ENCODE measurements at regions not wholly inside any gene's neighbourhood (a gene's known extent, or its start where the extent isn't known, plus 50 kb on each side); places are given as distances from the start of the nearest gene placed in this dataset.

- H3K9ac ChIP-seq (ENCODE audit: low read depth, low read length): no peak overlapping the region
- H3K36me3 ChIP-seq (ENCODE audit: insufficient read depth, low read length): no peaks in the 10 kb centered on the region
- H3K4me2 ChIP-seq (ENCODE audit: low read length): no peak overlapping the region
- no peaks in the 10 kb centered on the region for H3K9me3 ChIP-seq (replicated peaks; ENCODE audit: low read length)
- no peaks in the 10 kb centered on the region for H3K4me1 ChIP-seq (ENCODE audit: control insufficient read depth, insufficient read depth, low read length)
- H3K4me3 ChIP-seq (ENCODE audit: low read length): no peak overlapping the region
- peaks cover 20% of the 10 kb centered on the region for H3K27me3 ChIP-seq (ENCODE audit: control insufficient read depth, insufficient read depth, low read length)
Measured at GRCh38 chr20:1718604-1719384, 61.2 kb upstream of the SIRPG start.

DNA sequence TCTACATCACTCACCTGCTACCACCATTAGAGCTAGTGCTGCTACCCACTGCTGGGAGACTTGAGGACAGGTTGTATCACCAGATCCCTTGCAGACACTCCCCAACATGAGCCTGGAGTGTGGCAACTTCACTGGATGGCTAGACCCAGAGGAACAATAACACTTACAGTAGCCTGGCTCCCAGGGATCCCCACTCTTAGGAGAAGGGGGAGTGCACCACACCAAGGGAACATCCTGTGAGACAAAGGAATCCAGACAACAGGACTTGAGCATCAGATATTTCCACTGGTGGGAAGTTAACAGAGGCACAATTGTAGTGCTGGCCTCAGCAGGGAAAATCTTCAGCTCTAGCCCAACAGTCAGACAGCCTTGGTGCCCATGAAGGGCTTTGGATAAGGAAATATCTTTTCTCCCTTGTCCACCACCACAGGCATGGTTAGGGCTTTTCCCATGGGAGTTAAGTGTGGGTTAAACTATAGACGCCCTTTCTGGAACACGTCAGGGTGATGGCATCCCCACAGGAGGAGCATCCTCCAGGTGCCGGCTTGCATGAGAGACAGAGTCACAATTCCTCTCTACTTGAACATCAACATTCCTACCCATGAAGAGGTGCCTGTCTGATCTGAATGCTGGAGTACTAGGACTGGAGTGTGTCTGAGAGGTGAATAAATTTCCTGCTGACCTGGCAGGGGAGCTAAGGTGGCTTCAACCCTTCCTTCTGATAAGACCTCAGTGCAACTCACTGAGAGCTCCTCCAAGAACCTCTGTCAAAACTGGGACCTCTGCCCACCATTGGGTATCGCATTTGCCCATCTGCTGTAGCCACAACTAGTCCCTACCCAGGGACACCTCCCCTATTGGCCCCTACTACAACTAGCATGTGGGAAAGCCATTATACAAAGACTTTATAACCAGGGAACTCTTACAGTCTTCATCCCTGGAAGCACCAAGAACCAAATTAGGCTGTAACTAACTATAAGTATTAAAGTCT, 55.4 kb upstream of the SIRPG start:
- no peaks in the 10 kb centered on the region for H3K36me3 ChIP-seq (ENCODE audit: insufficient read depth, low read length)
- H3K4me1 ChIP-seq (ENCODE audit: control insufficient read depth, insufficient read depth, low read length): no peaks in the 10 kb centered on the region
- H3K4me2 ChIP-seq (ENCODE audit: low read length): no peak overlapping the region
- no peaks in the 10 kb centered on the region for H3K9me3 ChIP-seq (replicated peaks; ENCODE audit: low read length)
- H3K27me3 ChIP-seq (ENCODE audit: control insufficient read depth, insufficient read depth, low read length): peaks cover 29% of the 10 kb centered on the region
- no peak overlapping the region for H3K9ac ChIP-seq (ENCODE audit: low read depth, low read length)
- H3K4me3 ChIP-seq (ENCODE audit: low read length): no peak overlapping the region

DNA sequence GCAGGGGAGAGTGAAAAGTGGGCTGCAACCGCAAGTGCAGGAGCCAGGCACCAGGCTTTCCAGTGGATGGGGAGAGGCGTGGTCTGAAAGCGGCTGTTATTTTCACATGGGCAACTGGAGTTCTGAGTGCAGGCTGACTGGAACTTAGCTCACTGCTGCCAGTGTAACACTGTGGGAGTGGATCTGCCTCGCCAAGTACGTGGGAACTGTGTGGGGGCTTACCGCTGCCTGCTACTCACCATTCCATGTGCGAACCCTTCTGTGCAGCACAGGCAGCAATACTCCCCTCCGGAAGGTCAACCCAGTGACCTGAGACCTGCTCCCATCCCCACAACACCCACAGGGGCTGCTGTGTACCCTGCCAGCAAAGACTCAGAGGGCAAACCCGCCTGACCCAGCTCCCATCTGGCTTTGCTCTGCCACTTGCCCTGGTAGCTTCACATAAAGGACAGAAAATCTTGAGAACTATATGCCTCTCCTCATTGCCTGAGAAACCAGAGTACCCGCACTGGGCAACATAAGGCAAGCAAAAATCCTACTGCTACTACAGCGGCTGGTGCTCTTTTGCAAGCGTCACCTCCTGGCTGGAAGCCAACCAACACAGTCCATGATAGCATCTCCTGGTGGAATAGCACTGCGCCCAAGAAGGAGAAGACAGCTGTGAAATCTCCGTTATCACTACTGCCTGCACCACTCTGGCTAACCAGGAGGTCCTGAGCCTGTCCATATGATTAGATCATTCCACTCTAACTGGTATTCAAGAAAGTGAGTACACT, 54.4 kb upstream of the SIRPG start:
- Histone ChIP-seq H3K9ac (ENCODE audit: low read depth, low read length) (no peak overlapping the region), H3K4me2 (ENCODE audit: low read length) (no peak overlapping the region), H3K27me3 (ENCODE audit: control insufficient read depth, insufficient read depth, low read length) (peaks cover 26% of the 10 kb centered on the region), H3K4me1 (ENCODE audit: control insufficient read depth, insufficient read depth, low read length) (no peaks in the 10 kb centered on the region), H3K4me3 (ENCODE audit: low read length) (no peak overlapping the region), H3K9me3 (replicated peaks; ENCODE audit: low read length) (no peaks in the 10 kb centered on the region), H3K36me3 (ENCODE audit: insufficient read depth, low read length) (no peaks in the 10 kb centered on the region)

DNA sequence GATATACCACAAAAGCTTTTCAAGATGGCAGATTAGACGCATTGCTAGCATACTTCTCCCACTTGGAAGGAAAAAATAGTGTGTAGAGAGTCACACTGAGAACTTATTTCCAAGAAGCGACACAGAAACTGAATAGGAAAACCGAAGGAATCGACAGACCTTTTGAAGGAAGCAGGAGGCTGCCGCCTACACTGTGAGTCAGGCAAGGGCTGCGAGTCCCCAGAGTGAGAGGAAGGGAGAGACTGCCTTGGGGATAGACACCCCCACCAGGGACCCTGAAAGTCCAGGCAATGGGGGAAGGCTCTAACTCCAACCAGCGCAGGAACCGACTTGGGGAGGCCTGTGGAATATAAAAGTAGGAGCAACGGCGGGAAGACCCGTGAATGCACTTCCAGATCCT, 53.7 kb upstream of the SIRPG start:
- Histone ChIP-seq H3K9me3 (replicated peaks; ENCODE audit: low read length) (no peaks in the 10 kb centered on the region), H3K9ac (ENCODE audit: low read depth, low read length) (no peak overlapping the region), H3K4me2 (ENCODE audit: low read length) (no peak overlapping the region), H3K4me1 (ENCODE audit: control insufficient read depth, insufficient read depth, low read length) (no peaks in the 10 kb centered on the region), H3K27me3 (ENCODE audit: control insufficient read depth, insufficient read depth, low read length) (peaks cover 23% of the 10 kb centered on the region), H3K4me3 (ENCODE audit: low read length) (no peak overlapping the region), H3K36me3 (ENCODE audit: insufficient read depth, low read length) (no peaks in the 10 kb centered on the region)

GRCh38 chr20:1710484-1710883, 52.9 kb upstream of the SIRPG start:
- no peaks in the 10 kb centered on the region for H3K9me3 ChIP-seq (replicated peaks; ENCODE audit: low read length)
- H3K27me3 ChIP-seq (ENCODE audit: control insufficient read depth, insufficient read depth, low read length): peaks cover 23% of the 10 kb centered on the region
- no peak overlapping the region for H3K9ac ChIP-seq (ENCODE audit: low read depth, low read length)
- H3K4me1 ChIP-seq (ENCODE audit: control insufficient read depth, insufficient read depth, low read length): no peaks in the 10 kb centered on the region
- no peak overlapping the region for H3K4me3 ChIP-seq (ENCODE audit: low read length)
- no peaks in the 10 kb centered on the region for H3K36me3 ChIP-seq (ENCODE audit: insufficient read depth, low read length)
- no peak overlapping the region for H3K4me2 ChIP-seq (ENCODE audit: low read length)

DNA sequence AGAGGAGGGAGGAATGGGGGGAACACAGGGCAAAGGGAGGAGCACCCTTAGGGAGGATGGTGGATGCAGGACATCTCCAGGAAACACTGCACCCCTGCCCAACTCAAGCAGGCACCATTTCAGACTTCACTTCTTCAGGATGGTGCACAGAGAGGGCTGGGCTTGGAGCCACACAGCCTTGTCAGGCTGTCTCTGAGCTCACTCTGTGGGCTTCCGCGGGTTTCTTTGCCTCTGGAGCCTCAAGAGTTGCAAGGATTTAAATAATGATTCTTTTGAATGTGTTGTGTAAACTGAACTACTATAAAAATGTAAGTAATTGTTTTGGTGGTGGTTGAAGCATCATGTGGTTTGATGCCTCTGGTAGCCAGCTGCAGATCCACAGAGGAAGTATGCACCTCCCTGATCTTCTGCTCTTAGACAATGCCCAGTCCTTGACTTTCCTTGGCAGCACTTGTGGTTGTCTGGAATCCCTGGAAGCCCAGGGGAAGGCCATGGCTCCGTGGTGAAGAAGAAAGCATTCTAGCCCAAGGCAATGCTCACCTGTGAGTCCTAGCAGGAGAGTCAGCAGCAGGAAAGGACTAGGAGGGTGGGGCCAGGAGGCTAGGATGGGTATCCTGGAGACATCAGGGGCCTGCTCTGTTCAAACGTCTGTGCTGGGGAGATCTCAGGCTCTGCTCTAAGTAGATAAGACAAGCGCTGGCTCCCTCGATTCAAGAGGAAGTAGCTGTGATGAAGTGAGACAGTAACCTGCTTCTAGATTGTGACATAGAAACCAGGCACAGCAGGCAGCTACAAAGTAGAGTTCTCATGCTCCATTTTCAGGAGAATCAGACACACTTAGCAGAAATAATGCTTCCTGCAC, 50.2 kb upstream of the SIRPG start:
- Histone ChIP-seq H3K36me3 (ENCODE audit: insufficient read depth, low read length) (no peaks in the 10 kb centered on the region), H3K4me1 (ENCODE audit: control insufficient read depth, insufficient read depth, low read length) (no peaks in the 10 kb centered on the region), H3K9ac (ENCODE audit: low read depth, low read length) (no peak overlapping the region), H3K27me3 (ENCODE audit: control insufficient read depth, insufficient read depth, low read length) (peaks cover 16% of the 10 kb centered on the region), H3K4me2 (ENCODE audit: low read length) (no peak overlapping the region), H3K4me3 (ENCODE audit: low read length) (no peak overlapping the region), H3K9me3 (replicated peaks; ENCODE audit: low read length) (no peaks in the 10 kb centered on the region)

Measured in skeletal muscle satellite cell (primary cell).